ENCODE measurements at regions not wholly inside any gene's neighbourhood (a gene's known extent, or its start where the extent isn't known, plus 50 kb on each side); places are given as distances from the start of the nearest gene placed in this dataset.
"Not testable (repeated sequence)": the region's sequence is repeated elsewhere in the genome, so short reads cannot be mapped to it uniquely, and the experiment has no call there.

GRCh38 chr4:101415962-101416361, 68.6 kb upstream of the PPP3CA start:
- DNase-seq, result no peak

- DNase-seq, result no peak
These were observed 67.2 kb upstream of the PPP3CA start for GRCh38 chr4:101414496-101414895.

GRCh38 chr4:101411926-101412325, 64.6 kb upstream of the PPP3CA start:
- no peak for DNase-seq

- DNase-seq, result not testable (repeated sequence)
These were observed 64.1 kb upstream of the PPP3CA start for GRCh38 chr4:101411281-101411910.

DNA sequence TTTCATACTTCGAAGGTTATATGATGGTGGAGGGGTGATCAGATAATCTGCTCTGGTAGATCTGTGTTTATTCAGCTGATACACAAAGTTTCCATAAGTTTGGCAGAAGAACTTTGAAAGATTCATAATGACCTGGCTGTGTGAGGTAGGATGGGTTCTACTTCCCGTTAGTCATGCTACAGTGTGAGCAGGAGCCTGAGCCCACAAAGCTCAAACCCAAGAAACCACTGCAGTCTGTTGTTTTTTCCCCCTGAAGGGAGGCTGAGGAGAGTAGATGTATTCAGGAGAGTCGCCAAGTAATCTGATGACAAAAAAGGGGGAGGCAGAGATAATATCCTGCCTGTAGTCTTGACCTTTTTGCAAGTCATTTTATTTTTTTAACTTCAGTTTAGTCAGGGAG, 52.8 kb upstream of the PPP3CA start:
- no peak for DNase-seq

GRCh38 chr4:101398807-101399206, 51.5 kb upstream of the PPP3CA start:
- no peak for DNase-seq
